IMR-90 (cell line): ENCODE measurements at regions not wholly inside any gene's neighbourhood (a gene's known extent, or its start where the extent isn't known, plus 50 kb on each side); places are given as distances from the start of the nearest gene placed in this dataset.

Experiments
- BHLHE40 ChIP-seq: fragments of 150-350 bp; IDR thresholded peaks from 2 replicates; pipeline ENCODE4 v1.6.1; 2016; ENCODE audit warnings: mild to moderate bottlenecking, low read depth, low read length
- CTCF ChIP-seq: conservative IDR thresholded peaks from 2 replicates; pipeline ENCODE4 v1.5.1; 2012; ENCODE audit warnings: mild to moderate bottlenecking, low read depth, low read length, improper control_type of control experiment
- FOS ChIP-seq: fragments of 150-350 bp; IDR thresholded peaks from 2 replicates; pipeline ENCODE4 v1.6.1; 2016; ENCODE audit warnings: low read depth, low read length
- RAD21 ChIP-seq: IDR thresholded peaks from 2 replicates; pipeline ENCODE4 v1.6.1; 2012; ENCODE audit warnings: low read length, improper control_type of control experiment
- RFX5 ChIP-seq: IDR thresholded peaks from 2 replicates; pipeline ENCODE4 v1.8.0; 2012; ENCODE audit warnings: low read depth, mild to moderate bottlenecking, low read length, moderate library complexity

DNA sequence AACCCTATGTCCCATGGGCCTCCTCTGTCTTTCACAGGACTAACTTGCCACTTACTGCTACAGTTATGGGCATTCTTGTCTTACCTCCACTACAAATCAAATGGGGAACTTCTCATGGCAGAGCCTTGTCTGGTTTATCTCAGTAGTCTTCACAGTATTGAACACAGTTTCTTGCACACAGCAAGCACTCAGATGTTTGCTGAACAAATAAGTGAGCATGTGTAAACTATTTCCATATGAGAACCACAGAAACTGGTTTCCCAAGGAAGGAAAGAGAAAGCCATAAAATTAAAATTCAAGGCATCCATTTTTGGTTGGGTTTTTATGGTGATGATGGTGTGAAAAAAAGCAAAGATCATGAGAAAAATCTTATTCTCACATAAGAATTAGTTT is 189.2 kb downstream of the MEX3B start:
- TF ChIP-seq RAD21 (no peak), CTCF (no peak), RFX5 (no peak), BHLHE40 (no peak), FOS (no peak)
